B cell (primary cell): ENCODE measurements at regions not wholly inside any gene's neighbourhood (a gene's known extent, or its start where the extent isn't known, plus 50 kb on each side); places are given as distances from the start of the nearest gene placed in this dataset.
A peak's percentile ranks its signal among the peaks of the same experiment; 100 is the strongest.

Experiments
- ATAC-seq: fragments of 200-7000 bp; cut with Tn5 transposase; one replicate; pipeline ENCODE4 v1.10.0; 2021; ENCODE audit warnings: low read depth, mild to moderate bottlenecking, moderate number of reproducible peaks, moderate library complexity
- CTCF ChIA-PET: fragments of 350-600 bp; sonication (Branson Sonifier 250); formaldehyde crosslinking; loops from one replicate; lab custom pipeline; 2021; ENCODE audit warnings: antibody characterized with exemption, inconsistent platforms; lab: Charles Lee
- POLR2A ChIA-PET: fragments of 350-600 bp; sonication (Branson Sonifier 250); formaldehyde crosslinking; loops from one replicate; lab custom pipeline; 2021; ENCODE audit warnings: antibody characterized with exemption; lab: Charles Lee
- DNase-seq: peaks from one replicate; pipeline ENCODE4 v3.0.0; 2013
- H2AFZ ChIP-seq: 2 replicates; pipeline ENCODE4 v1.6.1; 2012; ENCODE audit warnings: mild to moderate bottlenecking, low read depth, low read length; ENCODE audit not compliant: insufficient read depth, poor library complexity, severe bottlenecking
- H3K27ac ChIP-seq, 2 donors: 1 replicate in 1 of 2; 2 replicates in 1 of 2; pipeline ENCODE4 v1.5.1; 2012 to 2013; ENCODE audit warnings: low read length in 2 of 2, mild to moderate bottlenecking in 2 of 2, moderate library complexity in 1 of 2
- H3K27me3 ChIP-seq, 4 experiments: fragments of 200-600 bp in 1 of 4; sonication (generic) in 1 of 4; replicated peaks in 1 of 4; 1 replicate in 2 of 4; 2 replicates in 2 of 4; pipeline versions ENCODE4 v1.6.1 to v1.7.0; 2013 to 2016; ENCODE audit warnings: low read length in 3 of 4, mild to moderate bottlenecking in 2 of 4, mixed read lengths in 1 of 4, moderate library complexity in 1 of 4; ENCODE audit not compliant: insufficient read depth in 4 of 4, control insufficient read depth in 3 of 4; ENCODE audit errors: control extremely low read depth in 1 of 4
- H3K36me3 ChIP-seq, 2 experiments: replicated peaks in 1 of 2; 1 replicate in 1 of 2; 2 replicates in 1 of 2; pipeline versions ENCODE4 v1.6.1 to v1.7.1; 2013; ENCODE audit warnings: low read length in 1 of 2; ENCODE audit not compliant: insufficient read depth in 2 of 2, control insufficient read depth in 1 of 2; ENCODE audit errors: control extremely low read depth in 1 of 2, extremely low read depth in 1 of 2
- H3K4me1 ChIP-seq, 2 donors: fragments of 200-600 bp in 1 of 2; sonication (generic) in 1 of 2; 1 replicate in 1 of 2; 2 replicates in 1 of 2; pipeline versions ENCODE4 v1.5.1 to v1.6.1; 2013 to 2017; ENCODE audit warnings: low read length in 2 of 2; ENCODE audit not compliant: control insufficient read depth in 2 of 2, insufficient read depth in 2 of 2
- H3K4me2 ChIP-seq: replicated peaks from 2 replicates; pipeline ENCODE3; 2012; ENCODE audit warnings: mild to moderate bottlenecking, low read depth, low read length; ENCODE audit not compliant: poor library complexity, severe bottlenecking
- H3K4me3 ChIP-seq, 5 experiments: fragments of 200-600 bp in 1 of 5; sonication (generic) in 1 of 5; 1 replicate in 3 of 5; 2 replicates in 2 of 5; pipeline versions ENCODE4 v1.5.1 to v1.7.0; 2011 to 2016; ENCODE audit warnings: low read length in 4 of 5, mild to moderate bottlenecking in 4 of 5, low read depth in 2 of 5, control low read depth in 1 of 5, moderate library complexity in 1 of 5; ENCODE audit not compliant: insufficient read depth in 1 of 5; ENCODE audit errors: control extremely low read depth in 1 of 5, extremely low read depth in 1 of 5
- H3K79me2 ChIP-seq: fragments of 200-600 bp; sonication (generic); one replicate; pipeline ENCODE4 v1.6.0; 2016; ENCODE audit warnings: low read length; ENCODE audit not compliant: control insufficient read depth, insufficient read depth
- H3K9ac ChIP-seq: fragments of 200-600 bp; sonication (generic); 2 replicates; pipeline ENCODE4 v1.6.1; 2017; ENCODE audit warnings: mild to moderate bottlenecking, low read length, moderate library complexity
- H3K9me3 ChIP-seq, 3 donors: one replicate each; pipeline versions ENCODE4 v1.6.1 to v1.7.1; 2013; ENCODE audit warnings: low read length in 2 of 3; ENCODE audit not compliant: control insufficient read depth in 2 of 3, insufficient read depth in 1 of 3; ENCODE audit errors: control extremely low read depth in 1 of 3
- H4K20me1 ChIP-seq: 2 replicates; pipeline ENCODE4 v1.6.0; 2012; ENCODE audit warnings: mild to moderate bottlenecking, low read length; ENCODE audit not compliant: insufficient read depth, control insufficient read depth, poor library complexity, severe bottlenecking
- H3K27ac Mint-ChIP-seq: one replicate; pipeline ENCODE4 v1.8.0; 2021; ENCODE audit warnings: mixed read lengths
- H3K27me3 Mint-ChIP-seq: one replicate; pipeline ENCODE4 v1.8.0; 2021; ENCODE audit warnings: mixed read lengths
- H3K4me1 Mint-ChIP-seq: one replicate; pipeline ENCODE4 v1.8.0; 2021; ENCODE audit warnings: mixed read lengths
- H3K4me3 Mint-ChIP-seq: one replicate; pipeline ENCODE4 v1.8.0; 2021; ENCODE audit warnings: mixed read lengths
- H3K9me3 Mint-ChIP-seq: one replicate; pipeline ENCODE4 v1.8.0; 2022; ENCODE audit warnings: mixed read lengths; ENCODE audit not compliant: insufficient read depth
- CTCF ChIP-seq: fragments of 200-600 bp; IDR thresholded peaks from one replicate; pipeline ENCODE4 v1.8.0; 2022; ENCODE audit warnings: antibody characterized with exemption, mild to moderate bottlenecking
- EZH2 ChIP-seq: IDR thresholded peaks from 2 replicates; pipeline ENCODE4 v1.6.1; 2012; ENCODE audit warnings: borderline replicate concordance, low read depth, mild to moderate bottlenecking, moderate library complexity, low read length; ENCODE audit not compliant: insufficient read depth, poor library complexity, severe bottlenecking
- WGBS: methylation state at CpG from one replicate; pipeline ENCODE4 v1.1.5; 2013; ENCODE audit warnings: missing lambda C conversion rate; ENCODE audit not compliant: insufficient coverage; 5-methylcytosine and 5-hydroxymethylcytosine counted together
- intact Hi-C: fragments of 100-400 bp; cut with micrococcal nuclease; formaldehyde crosslinking; loops from one replicate; pipeline ENCODE4 v1.10.0; 2022

GRCh38 chr20:53846640-53847039 is 223.8 kb downstream of the BCAS1 start:
- Mint-ChIP-seq H3K4me3 (no peak overlapping the region), H3K4me1 (peaks cover 62% of the 10 kb centered on the region), H3K27me3 (no peaks in the 10 kb centered on the region), H3K27ac (no peak overlapping the region), H3K9me3 (no peaks in the 10 kb centered on the region)
- TF ChIP-seq CTCF (no peak), EZH2 (no peak)
- Histone ChIP-seq H4K20me1 (no peaks in the 10 kb centered on the region), H3K4me1 (peaks cover 47 to 56% of the 10 kb centered on the region in 2 donors), H3K9ac (no peak overlapping the region), H3K79me2 (no peaks in the 10 kb centered on the region), H3K27me3 (no peaks in the 10 kb centered on the region), H3K4me2 (peak overlapping the region; percentile 74), H3K27ac (peak overlapping the region in 1 of 2 donors; percentile 73), H3K4me3 (peak overlapping the region in 1 of 5 experiments; percentile 50), H3K9me3 (no peaks in the 10 kb centered on the region), H3K36me3 (no peaks in the 10 kb centered on the region), H2AFZ (no peak overlapping the region)
- ChIA-PET POLR2A (interaction anchor here (0.8 to 0.9 kb wide), 2 partner anchors 12 to 87 kb away, joined by 3 read pairs; no protein-coding TSS in a partner anchor), CTCF (interaction anchor here (0.6 to 2.6 kb wide), 3 partner anchors 26 to 73 kb away, joined by 3 to 9 read pairs (median 6); no protein-coding TSS in a partner anchor)
- ATAC-seq (no peak), DNase-seq (no peak)
- WGBS = 100% methylated on average over 7 of the region's 10 CpGs
- intact Hi-C loops = loop anchor here (2.0 kb wide), 1 partner anchor 20 kb away; no protein-coding TSS in a partner anchor

DNA sequence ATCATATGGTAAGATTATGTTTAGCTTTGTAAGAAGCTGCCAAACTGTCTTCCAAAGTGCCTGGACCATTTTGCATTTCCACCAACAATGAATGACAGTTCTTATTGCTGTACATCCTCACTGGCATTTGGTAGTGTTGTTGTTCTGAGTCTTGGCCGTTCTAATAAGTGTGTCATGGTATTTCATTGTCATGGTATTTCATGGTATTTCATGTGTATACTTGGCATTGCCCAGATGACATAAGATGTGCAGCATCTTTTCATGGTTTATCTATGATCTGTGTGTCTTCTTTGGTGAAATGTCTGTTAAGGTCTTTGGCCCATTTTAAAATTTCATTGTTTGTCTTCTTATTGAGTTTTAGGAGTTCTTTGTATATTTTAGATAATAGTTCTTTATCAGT is 224.4 kb downstream of the BCAS1 start:
- ChIA-PET CTCF (interaction anchor here (0.5 to 2.6 kb wide), 3 partner anchors 26 to 209 kb away, joined by 4 to 9 read pairs (median 6); no protein-coding TSS in a partner anchor), POLR2A (interaction anchor here (0.7 to 0.9 kb wide), 2 partner anchors 13 to 26 kb away, joined by 3 read pairs; no protein-coding TSS in a partner anchor)
- ATAC-seq (no peak), DNase-seq (no peak)
- intact Hi-C loops = loop anchor here (2.0 kb wide), 1 partner anchor 21 kb away; no protein-coding TSS in a partner anchor
- Histone ChIP-seq H4K20me1 (no peaks in the 10 kb centered on the region), H2AFZ (no peak overlapping the region), H3K9me3 (no peaks in the 10 kb centered on the region), H3K9ac (no peak overlapping the region), H3K4me2 (no peak overlapping the region), H3K36me3 (no peaks in the 10 kb centered on the region), H3K4me1 (peaks cover 47 to 57% of the 10 kb centered on the region in 2 donors), H3K79me2 (no peaks in the 10 kb centered on the region), H3K27ac (no peak overlapping the region), H3K4me3 (no peak overlapping the region), H3K27me3 (no peaks in the 10 kb centered on the region)
- Mint-ChIP-seq H3K4me3 (no peak overlapping the region), H3K27ac (peak overlapping the region; percentile 51), H3K9me3 (no peaks in the 10 kb centered on the region), H3K4me1 (peaks cover 65% of the 10 kb centered on the region), H3K27me3 (no peaks in the 10 kb centered on the region)
- TF ChIP-seq CTCF (no peak), EZH2 (no peak)
- 100% methylated on average over 1 of the region's 1 CpG for WGBS
